Right renal cortex interstitium (tissue), 3 donors: ENCODE measurements at regions not wholly inside any gene's neighbourhood (a gene's known extent, or its start where the extent isn't known, plus 50 kb on each side); places are given as distances from the start of the nearest gene placed in this dataset.

Experiments used
- DNase-seq, 3 donors: peaks; one replicate each; pipeline ENCODE4 v3.0.0-alpha.2; 2013; ENCODE audit warnings: low read depth in 3 of 3, low spot score in 2 of 3

GRCh38 chr12:67370979-67371378, 101.8 kb downstream of the CAND1 start:
- no peak for DNase-seq

GRCh38 chr12:67377021-67377420, 107.9 kb downstream of the CAND1 start:
- DNase-seq = no peak

GRCh38 chr12:67377541-67377940, 108.4 kb downstream of the CAND1 start:
- DNase-seq = no peak

- DNase-seq = no peak
These were observed 113.2 kb downstream of the CAND1 start for GRCh38 chr12:67382241-67382871.

GRCh38 chr12:67386869-67387565, 117.9 kb downstream of the CAND1 start:
- DNase-seq = no peak

GRCh38 chr12:67388331-67389138, 119.4 kb downstream of the CAND1 start:
- peak in 1 of 3 donors; percentile 35 for DNase-seq

GRCh38 chr12:67390273-67390672, 121.1 kb downstream of the CAND1 start:
- DNase-seq = no peak

GRCh38 chr12:67391034-67391433, 121.9 kb downstream of the CAND1 start:
- DNase-seq = no peak

GRCh38 chr12:67391656-67392055, 122.5 kb downstream of the CAND1 start:
- DNase-seq = no peak

- DNase-seq = no peak
These were observed 125.4 kb downstream of the CAND1 start for GRCh38 chr12:67394550-67394949.

- DNase-seq = no peak
These were observed 131.6 kb downstream of the CAND1 start for GRCh38 chr12:67400742-67401141.

- DNase-seq = no peak
These were observed 141.1 kb downstream of the CAND1 start for GRCh38 chr12:67410246-67410645.

- DNase-seq = no peak
These were observed 141.5 kb downstream of the CAND1 start for GRCh38 chr12:67410667-67411067.

- DNase-seq = no peak
These were observed 142.4 kb downstream of the CAND1 start for GRCh38 chr12:67411562-67411961.

- no peak for DNase-seq
These were observed 144.4 kb downstream of the CAND1 start for GRCh38 chr12:67413577-67413976.

- DNase-seq = no peak
These were observed 145.0 kb downstream of the CAND1 start for GRCh38 chr12:67414011-67414715.

GRCh38 chr12:67415473-67415872, 146.3 kb downstream of the CAND1 start:
- peak in 1 of 3 donors; percentile 19 for DNase-seq

GRCh38 chr12:67419810-67420209, 150.7 kb downstream of the CAND1 start:
- DNase-seq = no peak

GRCh38 chr12:67420506-67420905, 151.3 kb downstream of the CAND1 start:
- no peak for DNase-seq

- DNase-seq = no peak
These were observed 152.9 kb downstream of the CAND1 start for GRCh38 chr12:67422081-67422480.

- no peak for DNase-seq
These were observed 155.6 kb downstream of the CAND1 start for GRCh38 chr12:67424784-67425183.
